ENCODE measurements at regions not wholly inside any gene's neighbourhood (a gene's known extent, or its start where the extent isn't known, plus 50 kb on each side); places are given as distances from the start of the nearest gene placed in this dataset.

GRCh38 chr13:108475181-108475580 lies 154.2 kb upstream of the MYO16 start:
- Histone ChIP-seq H3K9me3 (no peaks in the 10 kb centered on the region), H3K4me3 (no peak overlapping the region), H3K4me1 (no peaks in the 10 kb centered on the region), H3K36me3 (no peaks in the 10 kb centered on the region), H3K27ac (no peak overlapping the region), H3K27me3 (peaks cover 0 to 3% (median 0%) of the 10 kb centered on the region in 9 donors)
- DNase-seq: no peak
- no peak for TF ChIP-seq CTCF (IDR thresholded peaks at IDR 0.05)
- no peak for TF ChIP-seq POLR2A (IDR thresholded peaks at IDR 0.05)
- ATAC-seq: no peak
- 73 to 84% (median 81%) methylated on average over 2 of the region's 2 CpGs for WGBS, 4 donors
- intact Hi-C loops (cut with DNase I): no loop called here

GRCh38 chr13:108477376-108477775 lies 152.0 kb upstream of the MYO16 start:
- H3K9me3 ChIP-seq: no peaks in the 10 kb centered on the region
- H3K27me3 ChIP-seq: peaks cover 0 to 3% (median 0%) of the 10 kb centered on the region in 9 donors
- no peaks in the 10 kb centered on the region for H3K4me1 ChIP-seq
- H3K36me3 ChIP-seq: no peaks in the 10 kb centered on the region
- ATAC-seq (no peak), DNase-seq (no peak)
- H3K27ac ChIP-seq: no peak overlapping the region
- TF ChIP-seq POLR2A (IDR thresholded peaks at IDR 0.05): no peak
- 40 to 57% (median 55%) methylated on average over 4 of the region's 4 CpGs for WGBS, 4 donors
- H3K4me3 ChIP-seq: no peak overlapping the region
- intact Hi-C loops (cut with DNase I): no loop called here

- Histone ChIP-seq H3K4me3 (no peak overlapping the region), H3K36me3 (no peaks in the 10 kb centered on the region), H3K27ac (no peak overlapping the region), H3K27me3 (peaks cover 0 to 3% (median 0%) of the 10 kb centered on the region in 9 donors), H3K9me3 (no peaks in the 10 kb centered on the region), H3K4me1 (no peaks in the 10 kb centered on the region)
- 86 to 88% (median 87%) methylated on average over 1 of the region's 1 CpG for WGBS, 4 donors
- TF ChIP-seq POLR2A (IDR thresholded peaks at IDR 0.05) (no peak), CTCF (IDR thresholded peaks at IDR 0.05) (no peak)
- intact Hi-C loops (cut with DNase I): no loop called here
- ATAC-seq (no peak), DNase-seq (no peak)
Measured at GRCh38 chr13:108478179-108478578, 151.2 kb upstream of the MYO16 start.

GRCh38 chr13:108483981-108484380 lies 145.4 kb upstream of the MYO16 start:
- TF ChIP-seq CTCF (IDR thresholded peaks at IDR 0.05) (no peak), POLR2A (IDR thresholded peaks at IDR 0.05) (no peak)
- Histone ChIP-seq H3K36me3 (no peaks in the 10 kb centered on the region), H3K27ac (no peak overlapping the region), H3K27me3 (no peaks in the 10 kb centered on the region), H3K4me3 (no peak overlapping the region), H3K4me1 (no peaks in the 10 kb centered on the region), H3K9me3 (peaks cover 0 to 4% (median 0%) of the 10 kb centered on the region in 12 donors)
- no peak for ATAC-seq
- WGBS, 4 donors: 26 to 47% (median 34%) methylated on average over 1 of the region's 1 CpG
- intact Hi-C loops (cut with DNase I): no loop called here
- no peak for DNase-seq

- Histone ChIP-seq H3K27ac (no peak overlapping the region), H3K27me3 (no peaks in the 10 kb centered on the region), H3K36me3 (no peaks in the 10 kb centered on the region), H3K4me3 (no peak overlapping the region), H3K9me3 (peaks cover 0 to 9% (median 0%) of the 10 kb centered on the region in 12 donors), H3K4me1 (no peaks in the 10 kb centered on the region)
- no peak for TF ChIP-seq CTCF (IDR thresholded peaks at IDR 0.05)
- TF ChIP-seq POLR2A (IDR thresholded peaks at IDR 0.05): no peak
- DNase-seq: no peak
- no peak for ATAC-seq
- intact Hi-C loops (cut with DNase I): no loop called here
Measured at GRCh38 chr13:108486096-108486495, 143.3 kb upstream of the MYO16 start.

Data from heart left ventricle (tissue), 16 donors.